Stimulated activated memory B cell treated with anti-CD40 and anti-IgM and Interleukin-4, amounts not matched to agents 10 μg/mL and 1 μg/mL and 100 μg/mL, for 72 hours (primary cell): ENCODE measurements at regions not wholly inside any gene's neighbourhood (a gene's known extent, or its start where the extent isn't known, plus 50 kb on each side); places are given as distances from the start of the nearest gene placed in this dataset.

Experiments used
- ATAC-seq: fragments of 150-1000 bp; cut with Tn5 transposase; 2 replicates; pipeline ENCODE4 v1.10.0; 2021
- H3K27ac Mint-ChIP-seq: one replicate; pipeline ENCODE4 v1.8.0; 2022; ENCODE audit warnings: mild to moderate bottlenecking, mixed read lengths
- H3K27me3 Mint-ChIP-seq: one replicate; pipeline ENCODE4 v1.8.0; 2022; ENCODE audit warnings: mixed read lengths
- H3K36me3 Mint-ChIP-seq: one replicate; pipeline ENCODE4 v1.8.0; 2022; ENCODE audit warnings: mixed read lengths
- H3K4me1 Mint-ChIP-seq: one replicate; pipeline ENCODE4 v1.8.0; 2022; ENCODE audit warnings: mixed read lengths
- H3K4me3 Mint-ChIP-seq: one replicate; pipeline ENCODE4 v1.8.0; 2022; ENCODE audit warnings: mild to moderate bottlenecking, moderate library complexity, mixed read lengths
- H3K9me3 Mint-ChIP-seq: one replicate; pipeline ENCODE4 v1.8.0; 2022; ENCODE audit warnings: mixed read lengths

GRCh38 chrX:20515841-20516461, 249.2 kb upstream of the RPS6KA3 start:
- no peaks in the 10 kb centered on the region for H3K27me3 Mint-ChIP-seq

GRCh38 chrX:20514358-20514757, 247.6 kb upstream of the RPS6KA3 start:
- Mint-ChIP-seq H3K4me3 (no peak overlapping the region), H3K4me1 (peaks cover 11% of the 10 kb centered on the region), H3K27me3 (no peaks in the 10 kb centered on the region), H3K9me3 (no peaks in the 10 kb centered on the region), H3K27ac (no peak overlapping the region), H3K36me3 (no peaks in the 10 kb centered on the region)
- no peak for ATAC-seq

More at GRCh38 chrX:20515841-20516461, 249.2 kb upstream of the RPS6KA3 start:
- no peak overlapping the region for H3K27ac Mint-ChIP-seq
- no peaks in the 10 kb centered on the region for H3K9me3 Mint-ChIP-seq
- H3K36me3 Mint-ChIP-seq, result no peaks in the 10 kb centered on the region
- ATAC-seq, result peak; percentile 94
- H3K4me1 Mint-ChIP-seq, result peaks cover 11% of the 10 kb centered on the region
- H3K4me3 Mint-ChIP-seq, result no peak overlapping the region

GRCh38 chrX:20513185-20513584, 246.5 kb upstream of the RPS6KA3 start:
- Mint-ChIP-seq H3K36me3 (no peaks in the 10 kb centered on the region), H3K4me3 (no peak overlapping the region), H3K9me3 (no peaks in the 10 kb centered on the region), H3K27me3 (peaks cover 11% of the 10 kb centered on the region), H3K27ac (no peak overlapping the region), H3K4me1 (peaks cover 11% of the 10 kb centered on the region)
- ATAC-seq, result no peak

DNA sequence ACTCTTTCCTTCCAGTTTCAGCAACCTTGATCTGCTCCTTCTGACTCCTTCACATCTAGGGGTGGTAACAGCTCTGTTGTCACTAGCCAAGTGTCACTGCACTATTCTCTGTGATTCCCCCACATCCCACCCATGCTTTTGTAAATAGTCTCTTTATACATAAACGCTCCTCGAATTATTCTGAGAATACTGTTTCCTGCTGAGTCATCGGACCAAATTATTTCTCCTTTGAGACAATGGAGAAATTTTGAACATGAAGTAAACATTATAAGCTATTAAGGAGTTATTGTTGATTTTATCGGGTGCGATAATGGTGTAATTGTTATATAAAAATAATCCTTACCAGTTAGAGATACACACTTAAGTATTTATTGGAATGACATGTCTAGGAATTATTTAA, 245.1 kb upstream of the RPS6KA3 start:
- no peaks in the 10 kb centered on the region for H3K9me3 Mint-ChIP-seq
- H3K27me3 Mint-ChIP-seq, result peaks cover 12% of the 10 kb centered on the region
- H3K27ac Mint-ChIP-seq, result no peak overlapping the region

GRCh38 chrX:20507901-20508620, 241.4 kb upstream of the RPS6KA3 start:
- H3K4me1 Mint-ChIP-seq, result no peaks in the 10 kb centered on the region
- no peaks in the 10 kb centered on the region for H3K36me3 Mint-ChIP-seq
- H3K9me3 Mint-ChIP-seq, result no peaks in the 10 kb centered on the region
- no peak overlapping the region for H3K27ac Mint-ChIP-seq
- no peak overlapping the region for H3K4me3 Mint-ChIP-seq
- ATAC-seq, result no peak
- peaks cover 12% of the 10 kb centered on the region for H3K27me3 Mint-ChIP-seq

More for the DNA sequence above, 245.1 kb upstream of the RPS6KA3 start:
- ATAC-seq, result no peak
- H3K4me1 Mint-ChIP-seq, result peaks cover 11% of the 10 kb centered on the region
- no peak overlapping the region for H3K4me3 Mint-ChIP-seq
- no peaks in the 10 kb centered on the region for H3K36me3 Mint-ChIP-seq

DNA sequence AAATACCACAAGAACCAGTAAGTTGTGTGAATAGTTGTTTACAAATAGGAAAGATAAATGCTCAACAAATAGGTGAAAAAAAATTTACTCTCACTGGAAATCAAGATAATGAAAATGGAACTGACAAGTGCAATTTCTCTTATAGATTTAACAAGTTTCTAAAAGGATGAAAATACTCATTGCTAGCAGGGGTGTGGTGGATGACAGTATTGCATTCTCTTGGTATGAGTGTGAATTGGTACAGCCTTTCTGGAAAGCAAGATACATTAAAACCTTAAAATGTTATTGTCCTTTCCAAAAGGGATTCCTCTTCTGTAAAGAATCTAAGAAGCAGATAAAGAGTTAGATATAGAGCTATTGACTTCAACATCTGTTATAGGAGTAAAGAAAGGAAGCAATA, 240.0 kb upstream of the RPS6KA3 start:
- H3K9me3 Mint-ChIP-seq, result no peaks in the 10 kb centered on the region
- peaks cover 12% of the 10 kb centered on the region for H3K27me3 Mint-ChIP-seq
- no peak for ATAC-seq
- no peak overlapping the region for H3K4me3 Mint-ChIP-seq
- H3K27ac Mint-ChIP-seq, result no peak overlapping the region
- no peaks in the 10 kb centered on the region for H3K36me3 Mint-ChIP-seq
- H3K4me1 Mint-ChIP-seq, result no peaks in the 10 kb centered on the region

- H3K27me3 Mint-ChIP-seq, result no peaks in the 10 kb centered on the region
- H3K36me3 Mint-ChIP-seq, result no peaks in the 10 kb centered on the region
- no peak overlapping the region for H3K4me3 Mint-ChIP-seq
- ATAC-seq, result no peak
- H3K27ac Mint-ChIP-seq, result no peak overlapping the region
- no peaks in the 10 kb centered on the region for H3K4me1 Mint-ChIP-seq
- no peaks in the 10 kb centered on the region for H3K9me3 Mint-ChIP-seq
Measured at GRCh38 chrX:20500949-20501348, 234.2 kb upstream of the RPS6KA3 start.

DNA sequence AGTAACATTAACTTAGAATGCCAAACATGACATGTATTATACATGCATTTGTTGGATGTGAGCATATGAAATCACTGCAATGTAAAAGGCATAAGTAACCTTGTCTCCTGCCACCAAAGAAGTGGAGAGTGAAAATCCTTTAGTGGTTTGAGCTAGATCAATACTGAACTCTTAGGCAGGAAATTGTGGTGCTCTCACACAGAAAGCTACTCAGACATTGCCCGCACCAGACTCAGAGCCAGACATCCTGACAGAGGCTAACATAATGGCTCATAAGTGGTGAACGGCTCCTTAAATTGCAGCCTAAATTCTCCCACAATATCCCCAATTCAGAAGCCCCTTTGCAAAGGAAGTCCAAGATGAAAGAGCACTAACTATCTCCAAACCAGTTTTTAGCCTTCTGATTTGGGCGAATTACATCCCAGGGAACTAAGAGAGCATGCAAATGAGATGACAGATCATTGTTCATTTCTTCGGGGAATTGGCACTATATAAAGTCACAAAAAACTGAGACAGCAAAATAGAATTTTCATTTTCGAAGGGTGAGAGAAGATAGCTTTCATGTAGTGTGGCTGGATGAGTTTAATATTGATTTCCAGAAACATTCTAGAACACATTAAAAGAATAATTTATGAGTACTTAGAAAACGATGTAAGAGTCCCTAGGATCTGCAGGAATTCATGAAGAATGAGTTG, 233.6 kb upstream of the RPS6KA3 start:
- Mint-ChIP-seq H3K4me1 (no peaks in the 10 kb centered on the region), H3K27me3 (no peaks in the 10 kb centered on the region), H3K4me3 (no peak overlapping the region), H3K36me3 (no peaks in the 10 kb centered on the region), H3K9me3 (no peaks in the 10 kb centered on the region), H3K27ac (no peak overlapping the region)
- ATAC-seq, result no peak

GRCh38 chrX:20499763-20500162, 233.1 kb upstream of the RPS6KA3 start:
- H3K4me1 Mint-ChIP-seq, result no peaks in the 10 kb centered on the region
- no peak for ATAC-seq
- no peak overlapping the region for H3K27ac Mint-ChIP-seq
- H3K36me3 Mint-ChIP-seq, result no peaks in the 10 kb centered on the region
- no peaks in the 10 kb centered on the region for H3K9me3 Mint-ChIP-seq
- H3K27me3 Mint-ChIP-seq, result no peaks in the 10 kb centered on the region
- H3K4me3 Mint-ChIP-seq, result no peak overlapping the region

DNA sequence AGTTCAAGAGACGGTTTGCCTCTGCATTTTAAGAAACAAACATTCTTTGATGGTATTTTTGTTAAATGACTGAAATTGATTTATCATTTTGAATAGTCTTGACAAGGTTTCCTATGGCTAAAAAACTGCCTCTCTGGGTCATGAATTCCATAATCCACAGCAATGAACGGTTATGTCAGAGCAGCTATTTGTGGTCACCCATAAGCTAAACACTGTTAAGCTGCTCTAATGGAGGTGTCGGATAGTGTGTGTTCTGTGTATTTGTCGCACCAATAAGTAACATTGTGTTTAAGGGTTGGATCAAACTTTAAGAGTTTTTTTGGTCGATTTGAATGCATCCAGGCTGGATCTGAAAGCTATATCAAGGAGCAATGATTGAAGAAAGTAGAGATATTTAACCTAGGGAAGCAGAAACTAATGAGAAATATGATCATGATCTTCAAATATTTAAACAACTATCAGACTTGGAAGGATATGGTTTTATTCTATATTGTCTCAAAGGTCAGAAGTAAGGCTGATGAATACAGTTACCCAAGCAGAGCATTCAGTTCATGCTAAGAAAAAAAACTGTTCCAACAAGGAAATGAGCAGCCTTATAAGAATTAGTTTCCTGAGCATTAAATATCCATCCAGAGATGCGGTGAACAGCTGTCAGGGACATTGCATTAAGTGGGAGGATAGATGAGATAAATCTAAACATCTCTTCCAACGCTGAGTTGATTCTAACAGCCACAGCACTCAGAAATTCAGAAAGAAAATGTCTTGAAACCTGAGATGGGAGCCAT, 232.3 kb upstream of the RPS6KA3 start:
- Mint-ChIP-seq H3K27me3 (no peaks in the 10 kb centered on the region), H3K27ac (no peak overlapping the region), H3K36me3 (no peaks in the 10 kb centered on the region), H3K4me3 (no peak overlapping the region), H3K9me3 (no peaks in the 10 kb centered on the region), H3K4me1 (no peaks in the 10 kb centered on the region)
- ATAC-seq, result no peak

GRCh38 chrX:20495575-20495974, 228.9 kb upstream of the RPS6KA3 start:
- no peak overlapping the region for H3K4me3 Mint-ChIP-seq
- H3K27me3 Mint-ChIP-seq, result no peaks in the 10 kb centered on the region
- H3K4me1 Mint-ChIP-seq, result no peaks in the 10 kb centered on the region
- no peaks in the 10 kb centered on the region for H3K9me3 Mint-ChIP-seq
- H3K27ac Mint-ChIP-seq, result no peak overlapping the region
- no peaks in the 10 kb centered on the region for H3K36me3 Mint-ChIP-seq
- ATAC-seq, result no peak

DNA sequence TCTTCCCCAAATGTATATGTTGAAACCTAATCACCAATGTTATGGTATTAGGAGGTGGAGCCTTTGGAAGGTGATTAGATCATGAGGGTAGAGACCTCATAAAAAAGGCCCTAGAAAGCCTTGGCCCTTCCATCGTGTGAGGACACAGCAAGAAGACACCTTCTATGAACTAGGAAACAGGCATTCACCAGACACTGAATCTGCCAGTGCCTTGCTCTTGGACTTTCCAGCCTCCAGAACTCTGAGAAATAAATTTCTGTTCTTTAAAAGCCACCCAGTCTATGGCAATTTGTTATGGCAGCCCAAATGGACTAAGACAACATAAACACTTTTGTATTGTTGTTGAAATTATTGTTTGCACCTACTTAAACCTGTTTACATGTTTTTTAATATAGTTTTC, 221.8 kb upstream of the RPS6KA3 start:
- ATAC-seq, result no peak
- Mint-ChIP-seq H3K4me1 (no peaks in the 10 kb centered on the region), H3K4me3 (no peak overlapping the region), H3K27me3 (no peaks in the 10 kb centered on the region), H3K9me3 (no peaks in the 10 kb centered on the region), H3K27ac (no peak overlapping the region), H3K36me3 (no peaks in the 10 kb centered on the region)

GRCh38 chrX:20487227-20487626, 220.5 kb upstream of the RPS6KA3 start:
- Mint-ChIP-seq H3K4me3 (no peak overlapping the region), H3K27ac (no peak overlapping the region), H3K27me3 (no peaks in the 10 kb centered on the region), H3K36me3 (no peaks in the 10 kb centered on the region), H3K4me1 (no peaks in the 10 kb centered on the region), H3K9me3 (no peaks in the 10 kb centered on the region)
- ATAC-seq, result no peak

- Mint-ChIP-seq H3K27me3 (peaks cover 9% of the 10 kb centered on the region), H3K4me3 (no peak overlapping the region), H3K36me3 (no peaks in the 10 kb centered on the region), H3K9me3 (no peaks in the 10 kb centered on the region), H3K27ac (no peak overlapping the region), H3K4me1 (no peaks in the 10 kb centered on the region)
- no peak for ATAC-seq
Measured at GRCh38 chrX:20481632-20482031, 214.9 kb upstream of the RPS6KA3 start.

DNA sequence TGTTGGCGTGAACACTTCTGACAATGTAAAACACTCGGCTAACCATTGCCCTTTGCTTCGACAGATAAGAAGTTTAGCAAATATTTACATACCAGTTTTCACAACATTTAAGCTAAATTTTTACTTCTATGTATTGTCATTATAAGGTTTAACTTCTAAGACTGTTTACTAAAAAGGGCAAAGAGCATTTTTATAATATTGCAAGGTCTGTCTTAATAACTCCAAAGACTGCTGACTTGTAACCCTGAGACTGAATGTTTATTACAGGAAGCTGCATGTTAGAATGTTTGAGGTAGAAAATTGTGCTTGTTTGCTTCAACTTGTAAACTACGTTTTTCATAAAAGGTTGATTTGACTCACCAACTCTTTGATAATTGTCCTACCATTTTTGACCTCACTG, 213.2 kb upstream of the RPS6KA3 start:
- ATAC-seq, result no peak
- Mint-ChIP-seq H3K27me3 (peaks cover 9% of the 10 kb centered on the region), H3K4me1 (no peaks in the 10 kb centered on the region), H3K9me3 (no peaks in the 10 kb centered on the region), H3K4me3 (no peak overlapping the region), H3K36me3 (no peaks in the 10 kb centered on the region), H3K27ac (no peak overlapping the region)
